Fibroblast of the aortic adventitia (primary cell): ENCODE measurements at regions not wholly inside any gene's neighbourhood (a gene's known extent, or its start where the extent isn't known, plus 50 kb on each side); places are given as distances from the start of the nearest gene placed in this dataset.

ENCODE experiments used
- DNase-seq: peaks from one replicate; pipeline ENCODE4 v3.0.0-alpha.2; 2010; ENCODE audit warnings: low read depth
- H3K4me3 ChIP-seq: 2 replicates; pipeline ENCODE4 v1.5.1; 2011; ENCODE audit warnings: low read depth, mild to moderate bottlenecking, control low read depth, low read length, moderate library complexity
- TF ChIP-seq, protein P1 (sequence below): IDR thresholded peaks from 2 replicates; pipeline ENCODE4 v1.5.1; 2011; ENCODE audit warnings: mild to moderate bottlenecking, low read length, control low read depth, inconsistent platforms; ENCODE audit not compliant: insufficient read depth

DNA sequence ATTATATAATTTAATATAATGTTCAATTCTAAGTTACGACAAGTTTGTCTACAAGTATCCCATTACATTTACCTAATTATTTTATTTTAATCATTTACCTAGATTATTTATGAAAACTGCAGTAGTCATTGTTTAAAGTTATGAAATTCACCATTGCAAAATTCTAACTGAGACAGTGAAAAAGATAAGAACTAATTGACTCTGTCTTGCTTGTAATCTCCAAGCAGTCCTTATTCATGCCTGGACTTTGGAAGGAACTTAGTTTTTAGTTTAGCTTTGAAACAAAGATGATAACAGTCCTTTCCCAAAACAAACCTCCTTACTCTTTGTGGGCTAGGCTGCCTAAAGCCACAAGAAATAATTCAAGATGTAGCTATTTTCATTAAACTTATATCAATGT is 165.0 kb downstream of the SUCNR1 start:
- DNase-seq, result peak; percentile 54
- TF ChIP-seq, protein P1, sequence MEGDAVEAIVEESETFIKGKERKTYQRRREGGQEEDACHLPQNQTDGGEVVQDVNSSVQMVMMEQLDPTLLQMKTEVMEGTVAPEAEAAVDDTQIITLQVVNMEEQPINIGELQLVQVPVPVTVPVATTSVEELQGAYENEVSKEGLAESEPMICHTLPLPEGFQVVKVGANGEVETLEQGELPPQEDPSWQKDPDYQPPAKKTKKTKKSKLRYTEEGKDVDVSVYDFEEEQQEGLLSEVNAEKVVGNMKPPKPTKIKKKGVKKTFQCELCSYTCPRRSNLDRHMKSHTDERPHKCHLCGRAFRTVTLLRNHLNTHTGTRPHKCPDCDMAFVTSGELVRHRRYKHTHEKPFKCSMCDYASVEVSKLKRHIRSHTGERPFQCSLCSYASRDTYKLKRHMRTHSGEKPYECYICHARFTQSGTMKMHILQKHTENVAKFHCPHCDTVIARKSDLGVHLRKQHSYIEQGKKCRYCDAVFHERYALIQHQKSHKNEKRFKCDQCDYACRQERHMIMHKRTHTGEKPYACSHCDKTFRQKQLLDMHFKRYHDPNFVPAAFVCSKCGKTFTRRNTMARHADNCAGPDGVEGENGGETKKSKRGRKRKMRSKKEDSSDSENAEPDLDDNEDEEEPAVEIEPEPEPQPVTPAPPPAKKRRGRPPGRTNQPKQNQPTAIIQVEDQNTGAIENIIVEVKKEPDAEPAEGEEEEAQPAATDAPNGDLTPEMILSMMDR, result no peak
- H3K4me3 ChIP-seq, result no peak overlapping the region

DNA sequence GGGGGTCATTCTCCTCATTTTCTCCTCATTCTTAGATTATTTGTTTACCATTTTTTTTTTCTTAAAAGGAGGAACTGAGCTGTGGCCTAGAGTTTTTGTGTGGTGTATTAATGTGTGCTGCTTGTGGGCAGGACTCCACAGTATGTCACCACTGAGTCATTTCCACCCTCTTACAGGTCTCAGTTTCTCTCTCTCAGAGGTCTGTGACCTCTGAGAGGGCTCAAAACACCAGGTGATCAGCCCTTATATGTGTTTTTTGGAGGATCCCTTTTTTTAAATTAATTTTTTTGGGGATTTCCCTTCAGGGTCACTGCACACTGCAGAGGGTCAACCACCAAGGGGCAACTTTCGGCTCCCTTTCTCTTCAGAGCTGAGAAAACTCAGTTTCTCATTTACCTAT is 166.4 kb downstream of the SUCNR1 start:
- no peak for DNase-seq
- no peak overlapping the region for H3K4me3 ChIP-seq
- TF ChIP-seq, protein P1, result no peak

DNA sequence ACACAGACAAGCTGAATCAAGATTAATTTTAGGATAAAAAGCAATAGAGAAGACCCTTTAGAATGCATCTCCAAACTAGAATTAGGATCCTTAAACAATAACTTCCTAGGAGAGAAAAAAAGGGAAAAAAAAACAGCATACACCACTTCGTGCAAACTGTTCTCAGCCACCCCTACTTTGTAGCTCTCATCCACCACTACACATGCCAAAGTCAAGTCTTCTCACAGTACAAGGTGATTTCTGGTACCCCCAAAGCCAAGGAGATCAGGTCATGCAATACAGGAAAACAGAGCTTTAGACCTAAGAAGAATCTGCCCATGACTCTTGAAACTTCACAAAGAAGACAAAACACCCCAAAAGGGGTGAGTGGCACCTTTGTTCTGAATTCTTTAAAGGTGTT is 166.9 kb downstream of the SUCNR1 start:
- TF ChIP-seq, protein P1, result no peak
- DNase-seq, result no peak
- H3K4me3 ChIP-seq, result no peak overlapping the region

DNA sequence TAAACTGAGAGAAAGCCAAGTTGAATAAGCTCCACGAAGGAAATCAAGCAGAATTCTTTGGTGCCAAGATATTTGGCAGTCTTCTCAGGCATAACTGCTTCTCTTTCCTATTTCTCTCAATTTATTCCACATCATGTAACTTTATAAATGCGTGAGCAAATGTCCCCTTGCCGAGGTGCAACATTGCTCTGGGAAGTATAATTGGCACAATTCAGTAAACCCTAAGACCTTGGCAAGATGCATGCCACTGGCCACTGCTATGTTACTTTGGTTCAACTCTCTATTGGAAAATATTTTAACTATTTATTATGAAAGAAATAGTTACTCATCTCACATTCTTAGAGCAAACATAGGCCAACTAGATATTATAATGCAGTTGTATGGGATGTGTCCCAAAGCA is 170.2 kb downstream of the SUCNR1 start:
- TF ChIP-seq, protein P1, result no peak
- peak; percentile 58 for DNase-seq
- H3K4me3 ChIP-seq, result no peak overlapping the region

DNA sequence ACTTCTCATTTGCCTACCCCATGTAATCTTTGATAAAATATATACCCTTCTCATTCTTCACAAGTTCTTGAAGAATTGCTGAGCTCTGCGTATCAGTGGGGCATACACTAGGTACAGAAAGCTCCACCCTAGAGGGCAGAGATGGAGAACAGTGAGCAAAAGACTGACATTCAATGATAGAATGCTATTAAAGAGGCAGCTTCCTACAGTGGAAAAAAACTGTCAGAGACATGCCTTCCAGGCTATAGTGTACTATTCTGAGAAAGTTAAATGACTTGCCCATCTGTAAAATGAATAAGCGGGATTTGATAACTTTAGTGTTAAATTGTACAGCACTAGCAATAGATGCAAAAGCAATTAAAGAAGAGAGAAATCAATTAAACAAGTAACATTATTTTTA is 172.8 kb downstream of the SUCNR1 start:
- no peak overlapping the region for H3K4me3 ChIP-seq
- TF ChIP-seq, protein P1, result no peak
- no peak for DNase-seq

DNA sequence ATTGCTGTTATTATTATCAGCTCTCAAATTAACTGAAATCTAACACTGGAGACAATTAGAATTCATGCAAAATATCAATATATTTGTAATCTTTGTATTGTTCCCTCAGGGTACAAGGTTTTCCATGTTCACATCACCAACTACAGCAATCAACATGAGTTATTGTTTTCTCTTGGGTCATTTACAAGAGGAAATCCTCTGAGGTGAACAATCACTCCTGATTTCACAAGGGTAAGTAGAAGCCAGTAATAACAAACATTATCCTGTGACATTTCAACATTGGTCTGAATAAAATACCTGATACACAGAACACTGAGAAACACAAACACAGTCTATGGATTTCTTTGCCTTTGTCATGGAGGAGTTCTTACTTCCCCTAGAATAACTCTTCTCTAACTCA is 174.0 kb downstream of the SUCNR1 start:
- DNase-seq, result peak; percentile 86
- TF ChIP-seq, protein P1, result no peak
- H3K4me3 ChIP-seq, result no peak overlapping the region

DNA sequence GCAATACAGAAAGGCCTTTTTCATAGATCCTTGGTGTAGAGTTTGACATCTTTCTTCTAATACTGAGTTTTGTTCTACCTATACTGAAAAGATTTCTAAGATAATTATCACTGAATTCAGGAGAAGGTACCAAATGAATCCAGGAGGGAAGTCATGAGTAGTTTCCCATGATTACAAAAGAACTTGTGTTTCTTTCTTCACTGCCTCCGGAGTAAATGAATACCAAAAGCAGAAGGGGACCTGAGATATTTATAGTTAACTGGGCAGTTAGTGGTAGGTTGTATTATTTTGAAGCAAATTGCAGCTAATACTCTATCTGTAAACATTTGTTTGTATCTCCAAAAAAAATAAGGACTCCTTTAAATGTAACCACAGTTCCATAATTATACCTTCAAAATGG is 175.4 kb downstream of the SUCNR1 start:
- no peak overlapping the region for H3K4me3 ChIP-seq
- DNase-seq, result no peak
- TF ChIP-seq, protein P1, result no peak
